ENCODE measurements at regions not wholly inside any gene's neighbourhood (a gene's known extent, or its start where the extent isn't known, plus 50 kb on each side); places are given as distances from the start of the nearest gene placed in this dataset.

- H3K36me3 ChIP-seq (ENCODE audit: control insufficient read depth, insufficient read depth, low read length): no peaks in the 10 kb centered on the region
- no peak for DNase-seq (ENCODE audit: low read depth)
- no peak for TF ChIP-seq CTCF (IDR thresholded peaks at IDR 0.05; ENCODE audit: insufficient read depth, low read length, poor library complexity, severe bottlenecking)
- no peaks in the 10 kb centered on the region for H3K27me3 ChIP-seq (ENCODE audit: control insufficient read depth, insufficient read depth, low read length)
- H3K4me3 ChIP-seq (ENCODE audit: low read depth, low read length): no peak overlapping the region
These were observed 297.7 kb downstream of the DEPDC1B start for GRCh38 chr5:60402161-60402785.

GRCh38 chr5:60401526-60401925, 298.4 kb downstream of the DEPDC1B start:
- Histone ChIP-seq H3K36me3 (ENCODE audit: control insufficient read depth, insufficient read depth, low read length) (no peaks in the 10 kb centered on the region), H3K4me3 (ENCODE audit: low read depth, low read length) (no peak overlapping the region), H3K27me3 (ENCODE audit: control insufficient read depth, insufficient read depth, low read length) (no peaks in the 10 kb centered on the region)
- TF ChIP-seq CTCF (IDR thresholded peaks at IDR 0.05; ENCODE audit: insufficient read depth, low read length, poor library complexity, severe bottlenecking): no peak
- no peak for DNase-seq (ENCODE audit: low read depth)

- H3K27me3 ChIP-seq (ENCODE audit: control insufficient read depth, insufficient read depth, low read length): no peaks in the 10 kb centered on the region
- H3K36me3 ChIP-seq (ENCODE audit: control insufficient read depth, insufficient read depth, low read length): no peaks in the 10 kb centered on the region
- no peak overlapping the region for H3K4me3 ChIP-seq (ENCODE audit: low read depth, low read length)
- no peak for TF ChIP-seq CTCF (IDR thresholded peaks at IDR 0.05; ENCODE audit: insufficient read depth, low read length, poor library complexity, severe bottlenecking)
- no peak for DNase-seq (ENCODE audit: low read depth)
These were observed 300.5 kb downstream of the DEPDC1B start for GRCh38 chr5:60399507-60399906.

GRCh38 chr5:60395712-60396329, 304.1 kb downstream of the DEPDC1B start:
- H3K4me3 ChIP-seq (ENCODE audit: low read depth, low read length): no peak overlapping the region
- H3K27me3 ChIP-seq (ENCODE audit: control insufficient read depth, insufficient read depth, low read length): no peaks in the 10 kb centered on the region
- H3K36me3 ChIP-seq (ENCODE audit: control insufficient read depth, insufficient read depth, low read length): no peaks in the 10 kb centered on the region
- peak; percentile 1 for TF ChIP-seq CTCF (IDR thresholded peaks at IDR 0.05; ENCODE audit: insufficient read depth, low read length, poor library complexity, severe bottlenecking)
- no peak for DNase-seq (ENCODE audit: low read depth)

- Histone ChIP-seq H3K4me3 (ENCODE audit: low read depth, low read length) (no peak overlapping the region), H3K36me3 (ENCODE audit: control insufficient read depth, insufficient read depth, low read length) (no peaks in the 10 kb centered on the region), H3K27me3 (ENCODE audit: control insufficient read depth, insufficient read depth, low read length) (no peaks in the 10 kb centered on the region)
- no peak for DNase-seq (ENCODE audit: low read depth)
- TF ChIP-seq CTCF (IDR thresholded peaks at IDR 0.05; ENCODE audit: insufficient read depth, low read length, poor library complexity, severe bottlenecking): no peak
These were observed 312.9 kb downstream of the DEPDC1B start for GRCh38 chr5:60387051-60387440.

Measured in kidney epithelial cell (primary cell).